ENCODE measurements at regions not wholly inside any gene's neighbourhood (a gene's known extent, or its start where the extent isn't known, plus 50 kb on each side); places are given as distances from the start of the nearest gene placed in this dataset.

DNA sequence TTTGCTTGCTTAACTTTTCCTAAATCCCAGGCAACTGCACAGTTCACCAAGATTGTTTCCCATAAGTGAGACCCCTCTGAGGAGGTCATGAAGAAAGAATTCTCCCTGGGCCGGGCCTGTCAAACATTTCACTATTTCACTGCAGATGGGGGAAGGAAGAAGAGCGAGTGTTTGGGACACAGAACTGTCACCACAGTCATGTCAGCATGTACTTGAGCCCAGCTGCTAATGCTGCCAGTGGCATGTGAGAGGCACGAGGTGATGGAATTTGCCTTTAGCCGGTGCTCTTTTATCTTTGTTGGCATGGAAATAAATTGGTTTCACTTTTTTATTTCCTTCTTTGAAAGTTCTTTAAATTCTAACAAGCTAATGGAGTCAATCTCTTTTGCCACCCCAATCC lies 277.9 kb upstream of the GADL1 start:
- DNase-seq = no peak
- peaks cover 20% of the 10 kb centered on the region for H3F3A ChIP-seq (ENCODE audit: insufficient read depth)
- H3K4me2 ChIP-seq (ENCODE audit: unreplicated experiment) = no peak overlapping the region
- no peaks in the 10 kb centered on the region for H4K20me1 ChIP-seq (ENCODE audit: insufficient read depth)
- H3K27ac ChIP-seq = peak overlapping the region; percentile 91
- no peak overlapping the region for H3K4me3 ChIP-seq
- H3K27me3 ChIP-seq (replicated peaks; ENCODE audit: insufficient read depth) = no peaks in the 10 kb centered on the region
- no peaks in the 10 kb centered on the region for H3K9me2 ChIP-seq (ENCODE audit: insufficient read depth)
- H3K79me2 ChIP-seq (ENCODE audit: insufficient read depth) = no peaks in the 10 kb centered on the region
- H2AFZ ChIP-seq = no peak overlapping the region
- no peak for TF ChIP-seq EZH2 (IDR thresholded peaks at IDR 0.05; ENCODE audit: insufficient read depth, poor library complexity, severe bottlenecking)
- no peak for TF ChIP-seq EZH2phosphoT487 (IDR thresholded peaks at IDR 0.05; ENCODE audit: insufficient read depth, low read depth)
- peaks cover 30% of the 10 kb centered on the region for H3K4me1 ChIP-seq (ENCODE audit: insufficient read depth)
- H3K9ac ChIP-seq = 0 out of 2 replicates have a peak overlapping the region, but pooled peaks have one; percentile 56
- no peaks in the 10 kb centered on the region for H3K36me3 ChIP-seq (ENCODE audit: low read depth)
- no peaks in the 10 kb centered on the region for H3K9me3 ChIP-seq (ENCODE audit: low read depth)
- WGBS, 2 experiments (ENCODE audit: low coverage in 1 of 2, low lambda C conversion rate in 2 of 2, missing lambda C conversion rate in 2 of 2) = 70 to 86% methylated on average over 4 of the region's 4 CpGs
- in situ Hi-C loops (cut with MboI) = no loop called here

- no peak overlapping the region for H2AFZ ChIP-seq
- TF ChIP-seq EZH2 (IDR thresholded peaks at IDR 0.05; ENCODE audit: insufficient read depth, poor library complexity, severe bottlenecking) (no peak), EZH2phosphoT487 (IDR thresholded peaks at IDR 0.05; ENCODE audit: insufficient read depth, low read depth) (no peak)
- H3K27me3 ChIP-seq (replicated peaks; ENCODE audit: insufficient read depth) = no peaks in the 10 kb centered on the region
- H3K9ac ChIP-seq = no peak overlapping the region
- no peak overlapping the region for H3K4me3 ChIP-seq
- no peak for DNase-seq
- H3K9me3 ChIP-seq (ENCODE audit: low read depth) = no peaks in the 10 kb centered on the region
- H3F3A ChIP-seq (ENCODE audit: insufficient read depth) = peaks cover 20% of the 10 kb centered on the region
- no peak overlapping the region for H3K4me2 ChIP-seq (ENCODE audit: unreplicated experiment)
- no peaks in the 10 kb centered on the region for H4K20me1 ChIP-seq (ENCODE audit: insufficient read depth)
- in situ Hi-C loops (cut with MboI) = no loop called here
- no peaks in the 10 kb centered on the region for H3K9me2 ChIP-seq (ENCODE audit: insufficient read depth)
- no peaks in the 10 kb centered on the region for H3K36me3 ChIP-seq (ENCODE audit: low read depth)
- H3K4me1 ChIP-seq (ENCODE audit: insufficient read depth) = peaks cover 30% of the 10 kb centered on the region
- H3K79me2 ChIP-seq (ENCODE audit: insufficient read depth) = no peaks in the 10 kb centered on the region
- WGBS, 2 experiments (ENCODE audit: low coverage in 1 of 2, low lambda C conversion rate in 2 of 2, missing lambda C conversion rate in 2 of 2) = 93 to 100% methylated on average over 1 of the region's 1 CpG
- no peak overlapping the region for H3K27ac ChIP-seq
Observed at GRCh38 chr3:31173118-31173718, 278.8 kb upstream of the GADL1 start.

GRCh38 chr3:31174079-31174478 lies 279.6 kb upstream of the GADL1 start:
- Histone ChIP-seq H3K36me3 (ENCODE audit: low read depth) (no peaks in the 10 kb centered on the region), H3F3A (ENCODE audit: insufficient read depth) (peaks cover 20% of the 10 kb centered on the region), H3K79me2 (ENCODE audit: insufficient read depth) (no peaks in the 10 kb centered on the region), H3K27me3 (replicated peaks; ENCODE audit: insufficient read depth) (no peaks in the 10 kb centered on the region), H2AFZ (no peak overlapping the region), H3K9me3 (ENCODE audit: low read depth) (no peaks in the 10 kb centered on the region), H3K9ac (no peak overlapping the region), H3K27ac (no peak overlapping the region), H3K4me1 (ENCODE audit: insufficient read depth) (peaks cover 30% of the 10 kb centered on the region), H4K20me1 (ENCODE audit: insufficient read depth) (no peaks in the 10 kb centered on the region), H3K4me2 (ENCODE audit: unreplicated experiment) (no peak overlapping the region), H3K4me3 (no peak overlapping the region), H3K9me2 (ENCODE audit: insufficient read depth) (no peaks in the 10 kb centered on the region)
- DNase-seq = no peak
- WGBS, 2 experiments (ENCODE audit: low coverage in 1 of 2, low lambda C conversion rate in 2 of 2, missing lambda C conversion rate in 2 of 2) = 68 to 69% methylated on average over 3 of the region's 3 CpGs
- no peak for TF ChIP-seq EZH2 (IDR thresholded peaks at IDR 0.05; ENCODE audit: insufficient read depth, poor library complexity, severe bottlenecking)
- no peak for TF ChIP-seq EZH2phosphoT487 (IDR thresholded peaks at IDR 0.05; ENCODE audit: insufficient read depth, low read depth)
- in situ Hi-C loops (cut with MboI) = no loop called here

DNA sequence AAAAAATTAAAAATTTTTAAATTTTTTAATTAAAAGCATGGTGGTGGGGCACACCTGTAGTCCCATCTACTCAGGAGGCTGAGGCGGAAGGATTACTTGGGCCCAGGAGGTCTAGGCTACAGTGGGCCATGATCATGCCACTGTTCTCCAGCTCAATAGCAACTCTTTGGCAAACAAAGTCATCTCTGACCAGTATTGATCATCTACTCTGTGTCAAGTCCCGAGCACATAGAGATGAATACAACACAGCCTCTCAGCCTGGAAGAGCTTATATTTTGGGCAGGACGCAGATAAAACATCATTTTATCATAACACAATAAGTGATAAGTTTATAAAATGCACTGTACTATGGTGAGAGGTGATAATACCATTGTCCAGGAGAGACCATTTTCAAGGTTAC lies 281.6 kb upstream of the GADL1 start:
- Histone ChIP-seq H4K20me1 (ENCODE audit: insufficient read depth) (no peaks in the 10 kb centered on the region), H3K36me3 (ENCODE audit: low read depth) (no peaks in the 10 kb centered on the region), H3K4me1 (ENCODE audit: insufficient read depth) (peaks cover 17% of the 10 kb centered on the region), H3K9me2 (ENCODE audit: insufficient read depth) (no peaks in the 10 kb centered on the region), H3K9me3 (ENCODE audit: low read depth) (no peaks in the 10 kb centered on the region), H2AFZ (no peak overlapping the region), H3K4me3 (no peak overlapping the region), H3K9ac (no peak overlapping the region), H3K4me2 (ENCODE audit: unreplicated experiment) (no peak overlapping the region), H3K79me2 (ENCODE audit: insufficient read depth) (no peaks in the 10 kb centered on the region), H3K27ac (no peak overlapping the region), H3K27me3 (replicated peaks; ENCODE audit: insufficient read depth) (no peaks in the 10 kb centered on the region), H3F3A (ENCODE audit: insufficient read depth) (peaks cover 9% of the 10 kb centered on the region)
- WGBS, 2 experiments (ENCODE audit: low coverage in 1 of 2, low lambda C conversion rate in 2 of 2, missing lambda C conversion rate in 2 of 2) = 87 to 89% methylated on average over 3 of the region's 3 CpGs
- DNase-seq = no peak
- in situ Hi-C loops (cut with MboI) = no loop called here
- TF ChIP-seq EZH2 (IDR thresholded peaks at IDR 0.05; ENCODE audit: insufficient read depth, poor library complexity, severe bottlenecking) (no peak), EZH2phosphoT487 (IDR thresholded peaks at IDR 0.05; ENCODE audit: insufficient read depth, low read depth) (no peak)

GRCh38 chr3:31178467-31178866 lies 284.0 kb upstream of the GADL1 start:
- H3F3A ChIP-seq (ENCODE audit: insufficient read depth) = no peaks in the 10 kb centered on the region
- H3K4me2 ChIP-seq (ENCODE audit: unreplicated experiment) = no peak overlapping the region
- H3K4me3 ChIP-seq = no peak overlapping the region
- H3K27me3 ChIP-seq (replicated peaks; ENCODE audit: insufficient read depth) = no peaks in the 10 kb centered on the region
- H3K9me3 ChIP-seq (ENCODE audit: low read depth) = no peaks in the 10 kb centered on the region
- DNase-seq = no peak
- no peaks in the 10 kb centered on the region for H3K79me2 ChIP-seq (ENCODE audit: insufficient read depth)
- H3K4me1 ChIP-seq (ENCODE audit: insufficient read depth) = no peaks in the 10 kb centered on the region
- H3K9me2 ChIP-seq (ENCODE audit: insufficient read depth) = no peaks in the 10 kb centered on the region
- no peaks in the 10 kb centered on the region for H3K36me3 ChIP-seq (ENCODE audit: low read depth)
- H2AFZ ChIP-seq = no peak overlapping the region
- in situ Hi-C loops (cut with MboI) = no loop called here
- H4K20me1 ChIP-seq (ENCODE audit: insufficient read depth) = no peaks in the 10 kb centered on the region
- WGBS, 2 experiments (ENCODE audit: low coverage in 1 of 2, low lambda C conversion rate in 2 of 2, missing lambda C conversion rate in 2 of 2) = 42 to 48% methylated on average over 4 of the region's 4 CpGs
- TF ChIP-seq EZH2 (IDR thresholded peaks at IDR 0.05; ENCODE audit: insufficient read depth, poor library complexity, severe bottlenecking) (no peak), EZH2phosphoT487 (IDR thresholded peaks at IDR 0.05; ENCODE audit: insufficient read depth, low read depth) (no peak)
- no peak overlapping the region for H3K9ac ChIP-seq
- H3K27ac ChIP-seq = no peak overlapping the region

All from GM23248 (cell line).